GM12864 (cell line): ENCODE measurements at regions not wholly inside any gene's neighbourhood (a gene's known extent, or its start where the extent isn't known, plus 50 kb on each side); places are given as distances from the start of the nearest gene placed in this dataset.
"Not testable (repeated sequence)": the region's sequence is repeated elsewhere in the genome, so short reads cannot be mapped to it uniquely, and the experiment has no call there.

Source experiments
- DNase-seq: peaks from one replicate; pipeline ENCODE4 v3.0.0-alpha.2; 2011; ENCODE audit warnings: low read depth
- H3K4me3 ChIP-seq: 2 replicates; pipeline ENCODE4 v1.5.1; 2011; ENCODE audit warnings: mild to moderate bottlenecking, low read depth, low read length, control low read depth
- TF ChIP-seq, protein P1 (sequence below): IDR thresholded peaks from 2 replicates; pipeline ENCODE4 v1.5.1; 2011; ENCODE audit warnings: low read depth, mild to moderate bottlenecking, moderate library complexity, low read length, control low read depth, inconsistent platforms; ENCODE audit errors: missing control alignments

- no peak overlapping the region for H3K4me3 ChIP-seq
- no peak for DNase-seq
- TF ChIP-seq, protein P1, sequence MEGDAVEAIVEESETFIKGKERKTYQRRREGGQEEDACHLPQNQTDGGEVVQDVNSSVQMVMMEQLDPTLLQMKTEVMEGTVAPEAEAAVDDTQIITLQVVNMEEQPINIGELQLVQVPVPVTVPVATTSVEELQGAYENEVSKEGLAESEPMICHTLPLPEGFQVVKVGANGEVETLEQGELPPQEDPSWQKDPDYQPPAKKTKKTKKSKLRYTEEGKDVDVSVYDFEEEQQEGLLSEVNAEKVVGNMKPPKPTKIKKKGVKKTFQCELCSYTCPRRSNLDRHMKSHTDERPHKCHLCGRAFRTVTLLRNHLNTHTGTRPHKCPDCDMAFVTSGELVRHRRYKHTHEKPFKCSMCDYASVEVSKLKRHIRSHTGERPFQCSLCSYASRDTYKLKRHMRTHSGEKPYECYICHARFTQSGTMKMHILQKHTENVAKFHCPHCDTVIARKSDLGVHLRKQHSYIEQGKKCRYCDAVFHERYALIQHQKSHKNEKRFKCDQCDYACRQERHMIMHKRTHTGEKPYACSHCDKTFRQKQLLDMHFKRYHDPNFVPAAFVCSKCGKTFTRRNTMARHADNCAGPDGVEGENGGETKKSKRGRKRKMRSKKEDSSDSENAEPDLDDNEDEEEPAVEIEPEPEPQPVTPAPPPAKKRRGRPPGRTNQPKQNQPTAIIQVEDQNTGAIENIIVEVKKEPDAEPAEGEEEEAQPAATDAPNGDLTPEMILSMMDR = no peak
These were observed 598.5 kb downstream of the CENPC start for GRCh38 chr4:66946761-66947160.

- no peak for DNase-seq
- no peak overlapping the region for H3K4me3 ChIP-seq
- TF ChIP-seq, protein P1 = no peak
These were observed 602.2 kb downstream of the CENPC start for GRCh38 chr4:66943112-66943511.

DNA sequence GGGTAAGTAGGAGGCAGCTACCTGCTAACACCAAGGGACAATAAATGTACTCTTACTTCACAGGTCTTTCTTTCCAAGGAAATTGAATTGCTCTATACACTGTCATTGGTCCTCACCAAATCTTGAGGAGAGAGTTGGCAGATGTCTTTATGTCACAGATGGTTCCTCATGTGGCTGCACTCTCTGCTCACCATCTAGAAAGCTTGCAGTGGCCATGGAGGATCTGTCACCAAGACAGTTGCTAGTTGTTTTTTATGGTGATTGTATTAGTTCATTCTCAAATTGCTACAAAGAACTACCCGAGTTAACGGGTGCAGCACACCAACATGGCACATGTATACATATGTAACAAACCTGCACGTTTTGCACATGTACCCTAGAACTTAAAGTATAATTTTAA, 613.3 kb downstream of the CENPC start:
- H3K4me3 ChIP-seq, DNase-seq: not testable (repeated sequence)

GRCh38 chr4:66930206-66930605, 615.1 kb downstream of the CENPC start:
- H3K4me3 ChIP-seq = no peak overlapping the region
- TF ChIP-seq, protein P1 = no peak
- no peak for DNase-seq

GRCh38 chr4:66929748-66930147, 615.6 kb downstream of the CENPC start:
- no peak overlapping the region for H3K4me3 ChIP-seq
- no peak for DNase-seq
- TF ChIP-seq, protein P1 = no peak

DNA sequence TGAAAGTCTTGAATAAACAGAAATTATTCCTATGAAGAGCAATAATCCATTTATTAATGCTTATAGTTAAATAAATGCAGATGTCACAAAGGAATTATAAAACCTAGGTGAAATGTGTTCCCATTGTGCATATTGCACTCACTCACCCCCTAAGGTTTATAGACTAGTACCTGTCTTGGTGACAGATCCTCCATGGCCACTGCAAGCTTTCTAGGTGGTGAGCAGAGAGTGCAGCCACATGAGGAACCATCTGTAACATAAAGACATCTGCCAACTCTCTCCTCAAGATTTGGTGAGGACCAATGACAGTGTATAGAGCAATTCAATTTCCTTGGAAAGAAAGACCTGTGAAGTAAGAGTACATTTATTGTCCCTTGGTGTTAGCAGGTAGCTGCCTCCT, 616.4 kb downstream of the CENPC start:
- not testable (repeated sequence) for DNase-seq, H3K4me3 ChIP-seq

- no peak overlapping the region for H3K4me3 ChIP-seq
- TF ChIP-seq, protein P1 = no peak
- no peak for DNase-seq
These were observed 617.4 kb downstream of the CENPC start for GRCh38 chr4:66927937-66928336.

DNA sequence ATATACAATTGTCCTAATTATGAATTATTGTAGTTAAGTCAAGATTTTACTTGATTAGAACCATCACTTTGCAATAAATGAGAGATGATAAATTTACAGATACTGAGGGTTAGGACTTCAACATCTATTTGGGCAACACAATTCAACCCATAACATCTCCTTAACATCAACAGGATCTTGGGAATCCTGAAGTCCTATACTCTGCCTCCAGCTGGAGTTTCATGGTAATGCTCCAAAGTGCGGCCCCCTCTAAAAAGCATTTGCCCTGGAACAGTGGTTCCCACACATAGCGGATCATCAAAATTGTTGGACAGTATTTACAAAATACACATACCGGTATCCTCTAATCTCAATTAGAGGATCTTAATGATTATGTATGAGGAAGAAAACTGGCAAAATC, 618.6 kb downstream of the CENPC start:
- TF ChIP-seq, protein P1 = no peak
- no peak for DNase-seq
- H3K4me3 ChIP-seq = no peak overlapping the region
